HG02588 (cell line): ENCODE measurements at regions not wholly inside any gene's neighbourhood (a gene's known extent, or its start where the extent isn't known, plus 50 kb on each side); places are given as distances from the start of the nearest gene placed in this dataset.
"Not testable (repeated sequence)": the region's sequence is repeated elsewhere in the genome, so short reads cannot be mapped to it uniquely, and the experiment has no call there.

Experiments used
- ATAC-seq: cut with Tn5 transposase; IDR thresholded peaks from one replicate; pipeline ENCODE4 v1.9.1; 2021; ENCODE audit warnings: mild to moderate bottlenecking, moderate library complexity; ENCODE audit not compliant: unreplicated experiment

DNA sequence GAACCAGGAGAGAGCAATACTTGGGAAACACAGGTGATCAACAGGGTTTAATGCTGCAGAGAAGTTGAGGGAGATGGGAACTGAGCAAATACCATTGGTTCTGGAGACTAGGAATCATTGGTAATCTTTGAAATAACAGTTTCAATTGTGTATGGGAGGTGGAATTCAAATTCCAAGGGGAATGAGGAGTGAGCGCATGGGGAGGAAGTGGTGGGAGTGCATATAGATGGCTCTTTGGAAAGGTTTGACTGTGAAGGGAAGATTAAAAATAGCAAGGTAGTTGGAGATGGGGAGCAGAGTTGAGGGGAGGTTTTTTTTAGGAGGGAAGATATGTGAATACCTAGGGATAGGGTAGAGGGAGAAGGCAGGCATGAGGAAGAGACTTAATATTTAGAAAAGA lies 51.1 kb upstream of the ROPN1 start:
- no peak for ATAC-seq

DNA sequence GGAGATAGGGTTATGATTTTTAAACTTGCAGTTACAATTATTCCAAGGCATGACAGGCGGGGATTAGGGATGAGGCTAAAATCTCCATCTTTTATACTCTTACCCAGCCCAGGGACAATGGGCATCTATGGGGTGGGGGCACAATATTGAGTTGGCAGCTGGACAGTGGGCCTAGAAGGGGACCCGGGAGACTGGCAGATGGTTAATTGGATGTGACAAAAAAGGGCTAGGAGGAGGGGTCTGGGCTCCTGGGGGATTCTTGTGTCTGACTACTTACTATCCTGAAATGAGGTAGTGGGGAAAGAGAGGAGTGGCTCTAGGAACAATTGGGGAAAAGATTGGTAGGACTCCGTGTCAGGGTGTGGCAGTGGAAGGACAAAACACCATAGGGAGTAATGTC lies 53.0 kb upstream of the ROPN1 start:
- no peak for ATAC-seq

GRCh38 chr3:124048967-124049798 lies 57.3 kb upstream of the ROPN1 start:
- ATAC-seq = no peak

DNA sequence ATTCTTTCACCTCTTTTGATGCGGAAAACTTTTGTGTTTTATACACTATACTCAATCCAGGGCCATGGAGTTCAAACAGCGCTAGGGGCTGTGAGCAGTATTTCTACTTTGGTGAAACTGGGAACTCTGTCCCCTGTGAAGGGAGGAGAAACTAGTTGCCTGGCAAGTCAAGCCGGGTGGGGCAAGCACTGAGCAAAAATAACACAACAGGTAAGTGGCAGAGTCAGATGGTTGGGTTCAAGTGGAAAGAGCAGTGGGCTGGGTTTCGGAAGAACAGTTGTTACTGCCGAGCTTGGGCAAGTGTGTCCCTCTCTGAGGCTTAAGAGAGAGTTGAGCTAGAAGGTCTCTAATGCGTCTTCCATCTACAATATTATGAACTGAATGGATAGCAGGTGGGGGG lies 59.7 kb upstream of the ROPN1 start:
- ATAC-seq = no peak

DNA sequence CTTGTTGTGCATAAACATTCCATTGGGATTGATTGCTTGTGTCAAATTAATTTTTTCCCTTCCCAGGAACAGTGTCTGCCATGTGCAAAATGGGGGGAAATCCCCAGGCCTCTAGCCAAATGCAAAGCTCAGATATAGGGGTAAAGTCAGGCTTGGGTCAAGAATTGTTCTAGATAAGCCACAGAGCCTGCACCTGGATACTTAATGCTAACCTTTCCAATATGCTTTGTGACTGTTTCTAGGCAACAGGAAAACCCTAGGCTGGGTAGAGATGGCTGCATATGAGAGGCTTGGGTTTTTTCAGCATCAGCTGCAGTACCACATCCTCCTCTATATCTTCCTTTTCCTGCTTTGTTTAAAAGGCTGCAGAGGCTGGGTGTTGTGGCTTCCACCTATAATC lies 61.9 kb upstream of the ROPN1 start:
- ATAC-seq = no peak

DNA sequence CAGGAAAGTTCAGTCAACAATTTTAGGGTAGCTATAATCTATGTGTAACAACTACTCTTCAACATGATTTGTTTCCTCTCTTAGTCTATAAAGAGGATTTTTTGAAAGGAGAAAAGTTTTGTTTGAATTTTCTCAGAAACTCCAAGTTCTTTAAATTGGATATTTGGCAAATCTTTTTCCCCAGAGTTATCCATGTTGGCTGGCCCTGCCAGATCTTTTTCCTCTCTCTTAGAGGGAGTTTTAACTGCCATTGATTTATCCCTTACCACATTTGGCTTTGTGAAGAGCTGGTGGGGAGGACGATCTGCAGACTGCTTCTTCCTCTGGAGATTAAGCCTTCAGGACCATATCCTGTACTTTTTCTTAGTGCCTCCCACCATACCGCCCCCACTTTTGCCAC lies 64.9 kb upstream of the ROPN1 start:
- ATAC-seq = no peak

- ATAC-seq = no peak
Measured at GRCh38 chr3:124057420-124057819, 65.5 kb upstream of the ROPN1 start.

- ATAC-seq = no peak
Measured at GRCh38 chr3:124059580-124059979, 67.7 kb upstream of the ROPN1 start.

DNA sequence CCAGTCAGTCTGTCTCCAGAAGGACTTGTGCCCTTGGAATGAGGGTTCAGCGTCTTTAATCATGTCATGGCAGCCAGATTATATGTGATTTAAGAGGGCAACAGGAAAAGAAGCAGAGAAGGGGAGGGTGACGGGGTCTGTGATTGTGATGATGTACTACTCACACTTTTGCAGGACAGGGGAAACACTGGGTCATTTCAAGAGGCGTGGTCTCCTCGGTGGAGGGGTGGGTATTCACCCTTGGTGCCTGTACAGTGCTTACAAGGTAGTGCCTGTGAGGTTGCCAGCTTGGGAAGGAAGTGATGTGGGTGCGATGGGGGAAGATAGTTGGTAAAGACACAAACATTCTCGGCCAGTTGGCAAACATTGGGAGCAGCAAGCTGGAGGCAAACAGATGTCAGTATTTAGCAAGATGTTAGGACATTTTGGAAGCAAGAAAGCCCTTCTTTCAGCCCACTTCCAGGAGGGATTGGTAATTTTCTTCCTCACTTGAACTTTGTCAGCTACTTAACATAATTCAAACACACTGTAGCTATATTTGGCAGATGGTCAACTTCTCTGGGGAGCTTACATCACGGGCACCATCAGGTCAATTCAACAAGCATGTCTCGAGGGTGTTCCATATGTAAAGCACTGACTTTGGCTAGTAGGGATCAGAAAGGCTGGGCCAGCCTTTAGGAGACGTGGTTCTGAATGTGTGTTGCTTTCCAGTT lies 71.4 kb upstream of the ROPN1 start:
- no peak for ATAC-seq

DNA sequence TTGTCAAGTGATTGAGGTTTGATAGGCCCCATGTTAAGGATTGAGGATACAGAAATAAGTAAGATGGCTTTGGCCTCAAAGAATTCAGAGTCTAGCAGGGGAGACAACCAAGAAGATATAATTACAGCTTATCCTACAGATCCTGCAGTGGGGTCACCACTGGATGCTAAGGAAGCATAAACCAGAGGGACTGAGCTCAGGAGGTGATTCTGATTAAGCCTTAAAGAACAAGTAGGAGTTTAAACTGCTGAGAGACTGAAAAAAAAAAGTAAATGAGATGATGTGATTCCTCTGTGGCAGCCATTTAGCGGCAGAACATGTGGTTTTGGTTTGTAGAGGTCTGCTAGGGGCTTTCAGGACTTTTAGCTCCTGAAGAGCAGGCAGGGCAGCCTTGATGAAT lies 72.1 kb upstream of the ROPN1 start:
- no peak for ATAC-seq

DNA sequence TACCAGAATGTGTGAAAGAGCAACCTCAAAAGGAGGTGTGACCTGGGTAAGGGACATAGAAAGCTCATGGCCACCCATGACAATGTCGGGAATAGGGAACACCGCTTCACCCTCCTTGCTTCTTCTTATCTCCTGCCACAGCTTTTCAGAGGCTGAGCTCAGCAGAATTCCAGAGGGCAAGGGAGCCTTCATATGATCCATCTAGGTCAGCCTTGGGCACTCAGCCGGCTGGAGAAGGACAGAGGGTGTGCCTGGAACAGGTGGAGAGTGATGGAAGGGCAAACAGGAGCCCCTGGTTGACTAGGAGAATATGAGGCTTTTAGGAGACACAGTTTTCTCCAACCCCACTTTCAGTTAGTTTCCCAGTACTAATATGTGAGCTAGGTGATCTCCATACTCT lies 74.6 kb upstream of the ROPN1 start:
- not testable (repeated sequence) for ATAC-seq

GRCh38 chr3:124069706-124070105 lies 77.8 kb upstream of the ROPN1 start:
- not testable (repeated sequence) for ATAC-seq

DNA sequence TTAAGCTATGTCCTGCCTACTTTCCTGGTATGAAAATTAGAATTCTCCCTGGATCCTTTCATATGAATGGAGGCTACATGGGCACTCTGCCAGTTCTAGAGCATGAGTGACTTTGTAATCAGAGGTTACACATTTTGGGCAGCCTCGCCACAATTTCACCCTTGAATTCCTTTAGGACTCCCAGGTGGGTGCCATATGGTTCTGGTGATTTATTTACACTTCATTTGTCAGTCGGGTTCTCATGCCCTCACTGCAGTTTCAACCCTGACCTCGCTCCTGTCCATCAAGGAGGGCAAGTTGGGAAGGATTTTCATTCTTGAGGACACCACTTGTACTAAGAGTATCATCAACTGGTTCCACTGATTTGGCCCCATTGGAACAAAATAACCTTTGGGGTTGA lies 83.2 kb upstream of the ROPN1 start:
- not testable (repeated sequence) for ATAC-seq

DNA sequence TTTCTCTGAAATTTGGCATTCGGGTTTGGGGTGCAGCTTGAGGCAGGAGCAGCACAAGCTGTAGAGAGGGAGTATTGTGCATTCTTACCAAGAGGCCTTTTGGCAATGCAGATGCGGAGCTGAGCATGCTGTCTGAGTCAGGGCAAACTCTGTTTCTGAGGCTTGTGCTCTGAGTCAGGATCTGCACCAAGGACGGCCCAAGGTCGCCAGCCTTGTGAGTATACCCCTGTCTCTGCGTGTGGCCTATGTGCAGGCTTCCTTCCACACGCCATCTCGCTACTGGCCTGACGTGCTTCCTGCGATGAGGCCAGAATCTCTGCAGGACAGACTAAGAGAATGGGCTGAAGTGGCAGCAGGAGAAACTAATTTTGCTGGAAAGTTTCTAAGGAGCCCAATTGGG lies 83.8 kb upstream of the ROPN1 start:
- no peak for ATAC-seq

DNA sequence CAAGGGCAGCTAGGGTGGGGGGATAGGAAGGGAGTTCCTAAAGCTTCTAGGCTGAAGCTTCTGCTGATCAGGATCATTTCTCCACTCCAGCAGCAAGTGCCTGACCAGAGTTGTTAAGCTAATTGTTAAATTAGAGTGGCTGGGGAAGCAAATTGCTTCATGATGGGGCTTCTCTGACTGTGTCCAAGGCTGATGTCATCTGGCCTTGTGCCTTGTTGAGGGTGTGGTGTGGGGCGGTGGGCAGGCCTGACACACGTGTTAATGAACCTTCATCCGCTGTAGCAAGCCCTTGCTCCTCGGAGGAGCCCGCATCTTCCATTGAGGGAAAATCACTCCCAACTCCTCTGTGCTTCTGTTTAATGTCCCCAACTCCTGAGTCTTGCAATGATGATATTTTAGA lies 84.3 kb upstream of the ROPN1 start:
- ATAC-seq = no peak

GRCh38 chr3:124078953-124079911 lies 87.3 kb upstream of the ROPN1 start:
- ATAC-seq = no peak

- ATAC-seq = no peak
Measured at GRCh38 chr3:124079912-124080276, 88.0 kb upstream of the ROPN1 start.

DNA sequence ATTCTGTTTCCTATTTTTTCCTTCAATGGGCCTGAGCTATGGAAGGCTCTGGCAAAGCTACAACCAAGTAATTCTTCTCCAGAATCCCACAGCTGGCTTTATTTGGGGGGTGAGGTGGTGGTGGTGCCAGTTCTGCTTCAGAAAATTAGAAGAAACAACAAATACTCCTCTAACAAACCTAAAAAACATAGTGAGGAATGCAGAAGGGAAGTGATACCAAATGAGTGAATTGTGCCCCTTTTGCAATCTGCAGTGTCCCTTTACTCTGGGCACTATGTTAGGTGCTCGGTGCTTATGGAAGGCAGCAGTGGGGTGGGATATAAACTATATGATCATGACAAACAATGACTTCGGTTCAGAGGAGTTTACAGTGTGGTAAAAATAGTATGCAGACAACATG lies 90.4 kb upstream of the ROPN1 start:
- ATAC-seq = no peak

- ATAC-seq = no peak
Measured at GRCh38 chr3:124084022-124084881, 92.3 kb upstream of the ROPN1 start.

DNA sequence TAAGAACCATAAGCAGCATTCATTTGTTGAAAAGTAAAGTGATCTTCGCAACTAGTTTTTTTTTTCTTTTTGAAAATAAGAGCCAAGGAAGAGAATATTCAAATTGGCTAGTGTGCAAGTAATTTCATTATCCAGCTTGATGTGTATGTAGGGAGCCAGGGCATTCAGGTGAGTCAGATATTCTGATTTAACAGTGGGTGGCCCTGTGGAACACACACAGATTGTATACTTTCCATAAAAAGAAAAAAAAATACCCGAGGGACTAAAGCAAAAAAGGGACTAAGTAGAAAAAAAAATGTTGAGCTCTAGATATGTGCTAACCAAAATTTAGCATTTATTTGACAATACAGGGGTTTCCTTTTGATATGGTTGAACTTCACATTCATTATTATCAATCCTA lies 96.9 kb upstream of the ROPN1 start:
- no peak for ATAC-seq
